OCI-LY7 (cell line): ENCODE measurements at regions not wholly inside any gene's neighbourhood (a gene's known extent, or its start where the extent isn't known, plus 50 kb on each side); places are given as distances from the start of the nearest gene placed in this dataset.

Source experiments
- CTCF ChIP-seq: fragments of 200-600 bp; sonication (generic); conservative IDR thresholded peaks from 2 replicates; pipeline ENCODE4 v1.5.1; 2014; ENCODE audit warnings: mild to moderate bottlenecking, antibody characterized with exemption, low read length, moderate library complexity, mixed read lengths
- EZH2phosphoT487 ChIP-seq: fragments of 200-600 bp; sonication (generic); IDR thresholded peaks from 2 replicates; pipeline ENCODE4 v1.6.1; 2018; ENCODE audit warnings: low read depth, borderline replicate concordance, mild to moderate bottlenecking, mixed run types, antibody characterized with exemption, low read length, moderate library complexity, mixed read lengths

- TF ChIP-seq CTCF (no peak), EZH2phosphoT487 (no peak)
Measured at GRCh38 chr5:40198736-40199135, 481.0 kb upstream of the PTGER4 start.
